ENCODE measurements at regions not wholly inside any gene's neighbourhood (a gene's known extent, or its start where the extent isn't known, plus 50 kb on each side); places are given as distances from the start of the nearest gene placed in this dataset.
A peak's percentile ranks its signal among the peaks of the same experiment; 100 is the strongest.

- TF ChIP-seq CHD7 (IDR thresholded peaks at IDR 0.05; ENCODE audit: insufficient replicate concordance, low read length): peak; percentile 77
- no peak for TF ChIP-seq SAP30 (IDR thresholded peaks at IDR 0.05; ENCODE audit: insufficient read depth, insufficient replicate concordance, low read length)
- 0 out of 2 replicates have a peak, but pooled peaks have one; percentile 25 for TF ChIP-seq SP1 (IDR thresholded peaks at IDR 0.05; ENCODE audit: low read depth, low read length)
- TF ChIP-seq, protein P1, sequence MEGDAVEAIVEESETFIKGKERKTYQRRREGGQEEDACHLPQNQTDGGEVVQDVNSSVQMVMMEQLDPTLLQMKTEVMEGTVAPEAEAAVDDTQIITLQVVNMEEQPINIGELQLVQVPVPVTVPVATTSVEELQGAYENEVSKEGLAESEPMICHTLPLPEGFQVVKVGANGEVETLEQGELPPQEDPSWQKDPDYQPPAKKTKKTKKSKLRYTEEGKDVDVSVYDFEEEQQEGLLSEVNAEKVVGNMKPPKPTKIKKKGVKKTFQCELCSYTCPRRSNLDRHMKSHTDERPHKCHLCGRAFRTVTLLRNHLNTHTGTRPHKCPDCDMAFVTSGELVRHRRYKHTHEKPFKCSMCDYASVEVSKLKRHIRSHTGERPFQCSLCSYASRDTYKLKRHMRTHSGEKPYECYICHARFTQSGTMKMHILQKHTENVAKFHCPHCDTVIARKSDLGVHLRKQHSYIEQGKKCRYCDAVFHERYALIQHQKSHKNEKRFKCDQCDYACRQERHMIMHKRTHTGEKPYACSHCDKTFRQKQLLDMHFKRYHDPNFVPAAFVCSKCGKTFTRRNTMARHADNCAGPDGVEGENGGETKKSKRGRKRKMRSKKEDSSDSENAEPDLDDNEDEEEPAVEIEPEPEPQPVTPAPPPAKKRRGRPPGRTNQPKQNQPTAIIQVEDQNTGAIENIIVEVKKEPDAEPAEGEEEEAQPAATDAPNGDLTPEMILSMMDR (IDR thresholded peaks at IDR 0.05; ENCODE audit: control extremely low read depth in 1 of 3, insufficient read depth in 1 of 3, low read depth in 1 of 3, low read length in 3 of 3): no peak
- no peak for TF ChIP-seq MAFK (IDR thresholded peaks at IDR 0.05; ENCODE audit: low read depth, low read length)
- no peak for TF ChIP-seq RFX5 (IDR thresholded peaks at IDR 0.05; ENCODE audit: borderline replicate concordance, low read depth, low read length)
- no peak; a peak in 1 of 4 replicates for TF ChIP-seq RAD21 (IDR thresholded peaks at IDR 0.05 in 1 of 2, conservative IDR thresholded peaks at IDR 0.05 in 1 of 2; ENCODE audit: low read depth in 2 of 2, low read length in 2 of 2)
Observed at GRCh38 chr12:19003987-19004619, 125.4 kb upstream of the PLEKHA5 start (continued).

All from H1 (cell line).